Prostate gland (tissue), 2 donors: ENCODE measurements at regions not wholly inside any gene's neighbourhood (a gene's known extent, or its start where the extent isn't known, plus 50 kb on each side); places are given as distances from the start of the nearest gene placed in this dataset.

Source experiments
- CTCF ChIP-seq, 4 experiments: fragments of 200-600 bp in 2 of 4; fragments of 450-650 bp in 2 of 4; sonication (generic) in 2 of 4; IDR thresholded peaks; 1 replicate in 3 of 4; 2 replicates in 1 of 4; pipeline ENCODE4 v1.5.1; 2016 to 2019; ENCODE audit warnings: antibody characterized with exemption in 4 of 4, mild to moderate bottlenecking in 2 of 4, moderate library complexity in 2 of 4
- POLR2A ChIP-seq: fragments of 450-650 bp; IDR thresholded peaks from one replicate; pipeline ENCODE4 v1.6.1; 2016; ENCODE audit warnings: antibody characterized with exemption, mild to moderate bottlenecking
- POLR2AphosphoS5 ChIP-seq: sonication (generic); formaldehyde crosslinking; IDR thresholded peaks from one replicate; pipeline ENCODE4 v1.6.1; 2017; ENCODE audit warnings: antibody characterized with exemption

- no peak for TF ChIP-seq POLR2AphosphoS5
- no peak for TF ChIP-seq CTCF (IDR thresholded peaks at IDR 0.05)
- no peak for TF ChIP-seq POLR2A
Observed at GRCh38 chr1:221416142-221416541, 325.7 kb downstream of the DUSP10 start.
